ENCODE measurements at regions not wholly inside any gene's neighbourhood (a gene's known extent, or its start where the extent isn't known, plus 50 kb on each side); places are given as distances from the start of the nearest gene placed in this dataset.
"Not testable (repeated sequence)": the region's sequence is repeated elsewhere in the genome, so short reads cannot be mapped to it uniquely, and the experiment has no call there.

DNA sequence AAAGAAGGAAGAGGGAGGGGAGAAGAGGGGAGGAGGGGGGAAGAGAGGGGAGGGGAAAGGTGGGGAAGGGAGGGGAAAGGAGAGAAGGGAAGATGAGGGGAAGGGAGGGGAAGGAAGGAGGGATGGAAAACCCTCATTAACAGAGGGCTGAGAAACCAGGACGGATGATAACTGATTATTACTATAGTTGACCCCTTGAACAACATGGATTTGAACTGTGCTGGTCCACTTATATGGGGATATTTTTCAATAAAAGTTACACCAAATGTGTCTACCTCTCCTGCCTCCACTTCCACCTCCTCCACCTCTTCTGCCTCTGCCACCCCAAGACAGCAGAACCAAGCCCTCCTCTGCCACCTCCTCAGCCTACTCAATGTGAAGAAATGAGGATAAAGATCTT is 184.1 kb upstream of the ARID1B start:
- H3K36me3 Mint-ChIP-seq (ENCODE audit: low read depth) = no peaks in the 10 kb centered on the region
- H3K4me3 Mint-ChIP-seq = no peak overlapping the region
- peaks cover 15% of the 10 kb centered on the region for H3K27me3 Mint-ChIP-seq
- no peaks in the 10 kb centered on the region for H3K9me3 Mint-ChIP-seq
- no peak overlapping the region for H3K27ac Mint-ChIP-seq
- ATAC-seq (replicated peaks) = no peak
- H3K4me1 Mint-ChIP-seq = no peaks in the 10 kb centered on the region

DNA sequence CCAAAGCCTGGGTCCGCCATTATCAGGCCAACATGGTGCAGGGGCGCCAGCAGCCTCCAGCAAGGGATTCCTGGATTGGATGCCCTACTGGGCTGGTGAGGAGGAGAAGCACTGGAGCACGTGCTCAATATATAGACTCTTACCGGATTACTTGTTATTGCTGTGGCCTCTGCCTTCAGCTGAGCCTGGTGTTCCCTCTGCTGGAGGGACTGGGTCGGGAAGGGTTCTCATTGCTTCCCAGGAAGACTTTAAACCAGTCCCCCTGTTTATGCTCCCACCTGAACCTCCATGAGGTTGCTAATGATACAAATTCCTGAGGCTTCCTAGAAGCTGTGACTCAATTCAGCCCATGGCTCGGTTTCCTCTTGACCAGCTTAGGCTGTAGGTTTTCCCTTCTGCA is 186.7 kb upstream of the ARID1B start:
- Mint-ChIP-seq H3K4me3 (no peak overlapping the region), H3K4me1 (no peaks in the 10 kb centered on the region), H3K27me3 (peaks cover 15% of the 10 kb centered on the region), H3K36me3 (ENCODE audit: low read depth) (no peaks in the 10 kb centered on the region), H3K9me3 (no peaks in the 10 kb centered on the region), H3K27ac (no peak overlapping the region)
- no peak for ATAC-seq (replicated peaks)

DNA sequence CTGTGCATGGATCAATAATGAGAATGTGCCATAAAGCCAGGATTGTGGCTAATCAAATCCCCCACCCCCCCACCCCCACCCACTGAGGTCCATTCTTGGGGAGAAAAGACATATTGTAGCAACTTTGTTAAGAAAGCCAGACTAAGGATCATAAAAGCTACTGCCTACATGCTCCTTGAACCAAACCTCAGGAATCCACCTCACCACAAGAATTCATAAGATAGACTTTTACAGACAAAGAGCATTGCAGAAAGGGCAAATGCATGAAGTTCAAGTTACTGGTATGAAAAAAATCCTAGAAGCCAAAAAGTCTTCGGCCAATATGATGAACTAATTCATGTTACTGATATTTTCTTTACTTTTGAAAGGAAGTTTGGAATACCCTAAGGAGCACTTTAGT is 187.9 kb upstream of the ARID1B start:
- Mint-ChIP-seq H3K4me3 (no peak overlapping the region), H3K36me3 (ENCODE audit: low read depth) (no peaks in the 10 kb centered on the region), H3K27me3 (peaks cover 15% of the 10 kb centered on the region), H3K4me1 (no peaks in the 10 kb centered on the region), H3K27ac (no peak overlapping the region), H3K9me3 (no peaks in the 10 kb centered on the region)
- no peak for ATAC-seq (replicated peaks)

DNA sequence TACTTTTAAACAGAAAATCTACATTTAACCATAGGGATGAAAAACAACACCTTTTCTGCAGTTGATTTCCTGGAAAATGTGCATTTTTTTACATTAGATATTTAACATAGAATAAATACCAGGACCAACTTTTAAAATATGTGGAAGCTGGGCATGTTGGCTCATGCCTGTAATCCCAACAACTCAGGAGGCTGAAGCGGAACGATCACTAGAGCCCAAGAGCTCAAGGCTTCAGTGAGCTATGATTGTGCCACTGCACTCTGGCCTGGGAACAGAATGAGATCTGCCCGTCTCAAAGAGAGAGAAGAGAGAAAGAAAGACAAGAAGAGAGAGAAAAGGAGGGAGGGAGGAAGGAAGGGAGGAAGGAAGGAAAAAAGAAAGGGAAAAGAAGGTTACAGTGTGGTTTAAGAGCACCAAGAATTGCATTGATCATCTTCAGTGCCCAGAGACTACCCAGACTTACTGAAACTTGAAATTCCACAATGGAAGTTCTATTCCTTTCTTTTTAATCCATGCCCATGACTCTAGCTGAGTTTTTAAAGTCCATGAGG is 189.4 kb upstream of the ARID1B start:
- no peak overlapping the region for H3K27ac Mint-ChIP-seq
- ATAC-seq (replicated peaks) = no peak
- peaks cover 15% of the 10 kb centered on the region for H3K27me3 Mint-ChIP-seq
- H3K4me1 Mint-ChIP-seq = no peaks in the 10 kb centered on the region
- H3K36me3 Mint-ChIP-seq (ENCODE audit: low read depth) = no peaks in the 10 kb centered on the region
- H3K4me3 Mint-ChIP-seq = no peak overlapping the region
- no peaks in the 10 kb centered on the region for H3K9me3 Mint-ChIP-seq

DNA sequence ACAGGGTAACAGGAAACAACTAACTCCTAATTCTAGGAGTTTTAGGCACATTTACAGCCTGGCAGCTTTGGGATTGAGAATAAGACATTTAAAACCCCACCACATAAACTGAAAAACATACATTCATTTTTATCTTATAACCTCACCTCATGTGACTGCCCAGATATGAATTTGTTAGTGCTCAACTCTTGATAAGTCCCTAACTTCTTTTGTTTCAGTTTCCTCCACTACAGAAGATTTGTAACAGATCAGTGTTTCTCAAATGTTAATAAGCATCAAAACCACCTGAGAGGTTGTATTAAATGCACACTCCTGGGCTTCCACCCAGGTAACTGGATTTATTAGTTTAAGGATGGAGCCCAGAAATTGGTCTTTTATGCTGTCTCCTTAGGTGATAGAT is 190.1 kb upstream of the ARID1B start:
- Mint-ChIP-seq H3K4me1 (no peaks in the 10 kb centered on the region), H3K27ac (no peak overlapping the region), H3K36me3 (ENCODE audit: low read depth) (no peaks in the 10 kb centered on the region), H3K9me3 (no peaks in the 10 kb centered on the region), H3K4me3 (no peak overlapping the region), H3K27me3 (peaks cover 11% of the 10 kb centered on the region)
- ATAC-seq (replicated peaks) = no peak

DNA sequence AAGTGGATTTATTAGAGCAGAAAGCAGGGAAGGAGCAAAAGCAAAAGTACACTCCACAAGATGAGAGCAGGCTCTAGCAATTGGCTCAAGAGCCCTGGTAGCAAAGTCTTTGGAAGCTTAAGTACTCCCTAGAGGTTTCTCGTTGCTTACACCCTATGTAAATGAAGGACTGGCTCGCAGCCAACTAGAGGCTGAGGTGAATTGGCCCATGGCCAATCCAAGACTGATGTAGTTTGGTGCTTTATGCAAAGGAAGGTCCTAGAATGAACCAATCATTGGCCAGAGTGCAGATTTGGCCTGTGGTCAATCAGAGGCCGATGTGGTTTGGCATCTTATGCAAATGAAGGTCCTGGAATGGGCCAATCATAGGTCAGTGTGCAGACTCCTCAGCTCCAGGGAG is 191.3 kb upstream of the ARID1B start:
- Mint-ChIP-seq H3K4me1 (no peaks in the 10 kb centered on the region), H3K27me3 (peaks cover 3% of the 10 kb centered on the region), H3K9me3 (no peaks in the 10 kb centered on the region), H3K4me3 (no peak overlapping the region), H3K36me3 (ENCODE audit: low read depth) (no peaks in the 10 kb centered on the region), H3K27ac (no peak overlapping the region)
- ATAC-seq (replicated peaks) = no peak

DNA sequence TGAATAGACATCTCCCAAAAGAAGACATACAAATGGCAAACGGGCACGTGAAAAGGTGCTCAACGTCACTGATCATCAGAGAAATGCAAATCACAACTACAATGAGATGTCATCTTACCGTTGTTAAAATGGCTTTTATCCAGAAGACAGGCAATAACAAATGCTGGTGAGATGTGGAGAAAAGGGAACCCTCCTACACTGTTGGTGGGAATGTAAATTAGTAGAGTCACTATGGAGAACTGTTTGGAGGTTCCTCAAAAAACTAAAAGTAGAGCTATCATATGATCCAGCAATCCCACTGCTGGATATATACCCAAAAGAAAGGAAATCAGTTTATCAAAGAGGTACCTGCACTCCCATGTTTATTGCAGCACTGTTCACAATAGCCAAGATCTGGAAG is 193.1 kb upstream of the ARID1B start:
- not testable (repeated sequence) for H3K4me1 Mint-ChIP-seq; H3K27me3 Mint-ChIP-seq; H3K4me3 Mint-ChIP-seq; H3K36me3 Mint-ChIP-seq (ENCODE audit: low read depth); H3K9me3 Mint-ChIP-seq; ATAC-seq (replicated peaks); H3K27ac Mint-ChIP-seq

DNA sequence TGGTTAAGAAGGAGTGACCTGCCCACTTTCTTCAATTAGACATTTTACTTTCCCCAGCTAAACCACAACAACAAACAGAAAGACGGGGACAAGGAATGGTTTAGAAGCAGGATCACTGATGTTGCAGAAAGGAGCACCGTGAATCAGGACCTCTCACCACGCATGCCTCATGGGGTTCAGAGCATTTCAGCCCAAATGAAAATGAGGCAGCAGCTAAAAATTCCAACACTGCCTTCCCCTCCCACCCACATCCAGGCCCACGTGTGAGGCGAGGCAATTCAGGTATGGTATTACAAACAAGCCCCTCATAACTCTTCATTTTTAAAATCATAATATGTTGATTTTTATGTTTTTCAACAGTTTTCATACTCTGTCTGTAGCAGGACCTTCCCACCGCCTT is 194.1 kb upstream of the ARID1B start:
- H3K9me3 Mint-ChIP-seq = peaks cover 5% of the 10 kb centered on the region
- H3K27me3 Mint-ChIP-seq = no peaks in the 10 kb centered on the region
- H3K4me1 Mint-ChIP-seq = no peaks in the 10 kb centered on the region
- H3K27ac Mint-ChIP-seq = no peak overlapping the region
- ATAC-seq (replicated peaks) = no peak
- H3K4me3 Mint-ChIP-seq = no peak overlapping the region
- H3K36me3 Mint-ChIP-seq (ENCODE audit: low read depth) = no peaks in the 10 kb centered on the region

DNA sequence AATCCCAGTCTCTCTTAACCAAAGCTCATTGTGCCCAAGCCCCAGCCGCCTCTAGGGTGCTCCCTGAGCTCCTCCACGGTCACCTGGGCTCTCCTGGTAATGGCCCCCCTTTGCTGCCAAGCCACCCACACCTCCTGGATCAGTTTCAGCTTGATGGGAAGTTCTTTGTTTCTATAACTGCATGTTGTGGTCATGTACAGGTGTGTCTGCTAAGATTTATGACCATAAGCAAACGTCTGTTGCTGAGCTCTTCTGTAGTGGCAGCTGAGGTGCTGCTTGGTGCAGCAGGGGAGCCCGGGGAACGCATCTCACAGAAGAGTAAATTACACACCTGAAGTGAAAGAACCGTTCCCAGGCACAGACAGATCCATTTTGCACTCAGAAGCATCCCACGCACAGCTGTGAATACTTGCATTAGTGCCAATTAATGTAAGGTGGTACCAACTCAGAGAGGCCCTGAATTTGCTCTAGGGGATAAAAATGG is 194.6 kb upstream of the ARID1B start:
- Mint-ChIP-seq H3K4me1 (no peaks in the 10 kb centered on the region), H3K27ac (no peak overlapping the region), H3K36me3 (ENCODE audit: low read depth) (no peaks in the 10 kb centered on the region), H3K27me3 (no peaks in the 10 kb centered on the region), H3K4me3 (no peak overlapping the region), H3K9me3 (peaks cover 8% of the 10 kb centered on the region)
- no peak for ATAC-seq (replicated peaks)

DNA sequence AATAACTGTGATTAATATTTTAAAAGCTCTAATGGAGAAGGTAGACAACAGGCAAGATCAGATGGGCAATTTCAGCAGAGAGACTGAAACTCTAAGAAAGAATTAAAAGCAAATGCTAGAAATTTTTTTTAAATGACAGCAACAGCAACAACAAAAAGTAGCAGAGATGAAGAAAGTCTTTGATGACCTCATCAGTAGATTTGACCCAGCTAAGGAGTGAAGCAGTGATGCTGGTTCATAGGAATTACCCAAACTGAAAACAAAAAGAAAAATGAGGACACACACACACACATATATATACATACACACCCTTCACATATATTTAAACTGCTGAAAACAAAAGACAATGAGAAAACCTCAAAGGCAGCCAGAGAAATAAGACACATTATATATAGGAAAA is 197.6 kb upstream of the ARID1B start:
- Mint-ChIP-seq H3K27me3 (peaks cover 10% of the 10 kb centered on the region), H3K4me1 (no peaks in the 10 kb centered on the region), H3K4me3 (no peak overlapping the region), H3K27ac (no peak overlapping the region), H3K36me3 (ENCODE audit: low read depth) (no peaks in the 10 kb centered on the region), H3K9me3 (peaks cover 22% of the 10 kb centered on the region)
- no peak for ATAC-seq (replicated peaks)

DNA sequence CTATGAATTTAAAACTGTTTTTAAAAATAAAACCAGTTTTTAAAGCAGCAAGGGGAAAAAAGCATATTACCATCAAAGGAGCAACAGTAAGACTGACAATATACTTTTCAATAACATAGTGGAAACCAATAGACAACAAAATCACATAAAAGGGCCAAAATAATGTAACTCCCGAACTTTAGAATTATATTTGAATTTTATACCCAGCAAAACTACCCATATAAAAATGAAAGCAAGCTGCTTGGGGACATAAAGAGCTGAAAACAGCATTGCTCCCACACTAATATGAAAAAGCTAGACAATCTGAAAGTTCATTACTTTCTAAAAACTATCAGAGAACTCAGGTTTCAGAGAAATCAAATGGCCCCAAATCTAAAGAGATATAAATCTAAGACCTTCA is 199.4 kb upstream of the ARID1B start:
- Mint-ChIP-seq H3K9me3 (peaks cover 22% of the 10 kb centered on the region), H3K4me1 (no peaks in the 10 kb centered on the region), H3K27ac (no peak overlapping the region), H3K36me3 (ENCODE audit: low read depth) (no peaks in the 10 kb centered on the region), H3K27me3 (peaks cover 16% of the 10 kb centered on the region), H3K4me3 (no peak overlapping the region)
- ATAC-seq (replicated peaks) = no peak

DNA sequence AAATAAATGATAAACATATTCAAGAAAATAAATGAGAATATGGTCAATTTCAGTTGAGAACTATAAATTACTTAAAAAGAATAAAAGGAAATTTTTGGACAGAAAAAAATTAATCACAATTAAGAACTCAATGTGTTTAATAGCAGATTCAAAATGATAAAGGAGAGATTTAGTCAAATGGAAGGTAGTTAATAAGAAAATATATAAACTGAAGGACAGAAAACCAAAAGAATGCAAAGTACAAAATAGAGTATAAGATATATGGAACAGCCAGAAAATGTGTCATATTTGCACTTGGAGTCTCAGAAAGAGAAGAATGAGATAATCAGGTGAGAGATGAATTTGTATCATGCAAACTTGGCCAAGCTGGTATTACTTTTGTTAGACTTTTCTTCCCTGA is 201.8 kb upstream of the ARID1B start:
- H3K27ac Mint-ChIP-seq = no peak overlapping the region
- peaks cover 21% of the 10 kb centered on the region for H3K27me3 Mint-ChIP-seq
- ATAC-seq (replicated peaks) = no peak
- no peak overlapping the region for H3K4me3 Mint-ChIP-seq
- H3K4me1 Mint-ChIP-seq = no peaks in the 10 kb centered on the region
- peaks cover 22% of the 10 kb centered on the region for H3K9me3 Mint-ChIP-seq
- H3K36me3 Mint-ChIP-seq (ENCODE audit: low read depth) = no peaks in the 10 kb centered on the region

DNA sequence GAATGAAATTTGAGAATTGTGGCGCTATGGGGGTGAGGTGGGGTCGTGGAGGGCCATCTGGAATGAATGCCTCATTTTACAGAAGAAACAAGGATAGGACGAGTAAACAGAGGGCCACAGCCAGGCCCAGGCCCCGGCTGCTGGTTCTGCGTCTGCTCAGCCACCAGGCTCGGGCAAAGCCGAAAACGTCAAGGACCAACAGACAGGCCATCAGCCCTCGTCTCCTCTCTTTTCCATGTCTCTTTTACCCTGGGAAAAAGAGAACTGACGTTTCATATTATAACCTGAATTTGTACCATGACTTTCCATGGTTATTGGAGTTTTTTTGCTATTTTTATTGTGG is 212.4 kb upstream of the ARID1B start:
- peaks cover 5% of the 10 kb centered on the region for H3K4me1 Mint-ChIP-seq
- peaks cover 7% of the 10 kb centered on the region for H3K9me3 Mint-ChIP-seq
- no peak for ATAC-seq (replicated peaks)
- no peak overlapping the region for H3K27ac Mint-ChIP-seq
- no peaks in the 10 kb centered on the region for H3K36me3 Mint-ChIP-seq (ENCODE audit: low read depth)
- H3K27me3 Mint-ChIP-seq = peaks cover 3% of the 10 kb centered on the region
- no peak overlapping the region for H3K4me3 Mint-ChIP-seq

DNA sequence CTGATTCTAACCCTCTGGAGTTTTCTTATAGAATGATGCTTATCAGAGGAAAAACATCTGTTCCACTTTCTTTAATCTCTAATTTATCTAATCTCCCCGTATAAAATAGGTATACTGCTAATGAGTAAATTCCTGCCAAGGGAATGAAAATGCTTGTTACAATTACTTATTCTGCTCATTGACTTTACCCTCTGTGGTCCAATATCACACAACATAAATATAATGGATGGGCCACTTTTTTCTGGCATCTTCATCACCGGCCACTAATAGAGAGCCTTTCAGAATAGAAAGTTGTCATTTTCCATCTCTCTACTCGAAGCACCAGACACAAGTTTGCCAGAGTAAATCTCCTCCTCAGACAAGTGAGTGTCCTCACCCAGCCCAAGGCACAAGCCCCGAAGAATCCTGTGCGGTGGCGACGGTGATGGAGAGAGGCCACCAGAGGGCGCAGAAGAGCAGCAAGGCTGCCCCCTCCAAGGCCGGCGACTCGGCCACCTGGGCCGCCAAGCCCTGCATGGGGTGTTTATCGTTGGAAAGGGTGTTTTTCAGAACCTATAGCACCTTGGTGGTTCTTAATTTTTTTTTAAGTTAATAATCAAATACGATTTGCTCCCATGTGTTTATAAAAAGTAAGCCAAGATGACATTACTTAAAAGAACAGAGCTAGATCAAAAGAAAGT is 212.9 kb upstream of the ARID1B start:
- Mint-ChIP-seq H3K4me1 (peaks cover 5% of the 10 kb centered on the region), H3K9me3 (peaks cover 10% of the 10 kb centered on the region), H3K27ac (no peak overlapping the region), H3K27me3 (peaks cover under 1% of the 10 kb centered on the region), H3K4me3 (no peak overlapping the region), H3K36me3 (ENCODE audit: low read depth) (no peaks in the 10 kb centered on the region)
- peak; percentile 97 for ATAC-seq (replicated peaks)

DNA sequence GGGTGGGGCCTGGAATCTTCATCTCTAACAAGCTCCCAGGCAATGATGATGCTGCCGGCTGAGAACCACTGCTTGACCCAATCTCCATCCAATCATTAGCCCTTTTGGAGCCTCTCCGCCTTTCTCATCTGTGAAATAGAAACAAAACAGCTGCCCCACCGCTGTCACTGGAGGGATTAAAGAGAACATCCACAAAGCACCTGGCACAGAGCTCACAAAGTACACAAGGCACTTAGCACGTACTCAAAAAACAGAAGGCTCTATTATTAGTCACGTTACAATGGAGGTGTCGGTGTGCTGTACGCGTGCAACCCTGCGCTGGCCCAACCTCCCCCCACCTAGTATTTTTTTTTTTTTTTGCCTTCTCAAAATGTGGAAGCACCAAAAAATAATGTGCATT is 213.5 kb upstream of the ARID1B start:
- Mint-ChIP-seq H3K4me1 (peaks cover 5% of the 10 kb centered on the region), H3K9me3 (peaks cover 10% of the 10 kb centered on the region), H3K27ac (no peak overlapping the region), H3K36me3 (ENCODE audit: low read depth) (no peaks in the 10 kb centered on the region), H3K27me3 (no peaks in the 10 kb centered on the region), H3K4me3 (no peak overlapping the region)
- no peak for ATAC-seq (replicated peaks)

DNA sequence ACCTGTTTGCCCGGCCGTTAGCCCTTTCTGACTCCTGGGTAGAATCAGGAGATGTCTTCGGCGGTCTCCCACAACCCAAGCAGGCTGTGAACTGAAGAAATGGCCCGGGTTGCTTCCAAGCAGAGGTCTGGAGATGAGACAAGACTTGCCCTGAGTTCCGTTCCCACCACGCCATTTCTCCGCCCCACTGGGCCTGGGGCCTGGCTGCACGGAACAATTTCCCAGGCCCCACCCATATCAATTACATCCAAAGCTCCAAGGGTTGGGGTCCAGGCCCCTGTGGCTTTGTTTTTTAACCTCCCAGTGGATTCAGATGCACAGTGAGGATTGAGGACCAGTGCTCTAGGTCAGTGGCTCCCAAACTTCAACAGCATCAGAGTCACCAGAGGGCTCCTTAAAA is 214.5 kb upstream of the ARID1B start:
- no peaks in the 10 kb centered on the region for H3K27me3 Mint-ChIP-seq
- peaks cover 5% of the 10 kb centered on the region for H3K4me1 Mint-ChIP-seq
- H3K27ac Mint-ChIP-seq = no peak overlapping the region
- no peak for ATAC-seq (replicated peaks)
- H3K4me3 Mint-ChIP-seq = no peak overlapping the region
- peaks cover 10% of the 10 kb centered on the region for H3K9me3 Mint-ChIP-seq
- H3K36me3 Mint-ChIP-seq (ENCODE audit: low read depth) = no peaks in the 10 kb centered on the region
